GM12878 (cell line): ENCODE measurements at regions not wholly inside any gene's neighbourhood (a gene's known extent, or its start where the extent isn't known, plus 50 kb on each side); places are given as distances from the start of the nearest gene placed in this dataset.

Experiments
- IRF5 ChIP-seq: fragments of 450-650 bp; IDR thresholded peaks from 2 replicates; pipeline ENCODE4 v1.6.1; 2017; ENCODE audit warnings: borderline replicate concordance
- JUNB ChIP-seq: IDR thresholded peaks from 2 replicates; pipeline ENCODE4 v1.6.1; 2016; ENCODE audit warnings: antibody characterized with exemption, mild to moderate bottlenecking
- POLR2AphosphoS2 ChIP-seq: IDR thresholded peaks from 2 replicates; pipeline ENCODE4 v1.6.1; 2011; ENCODE audit warnings: low read depth, mild to moderate bottlenecking, low read length, improper control_type of control experiment, moderate library complexity
- TARDBP ChIP-seq: IDR thresholded peaks from 2 replicates; pipeline ENCODE4 v1.6.1; 2016; ENCODE audit warnings: borderline replicate concordance

GRCh38 chr14:25753130-25753529 is 703.2 kb upstream of the STXBP6 start:
- TF ChIP-seq TARDBP (no peak), IRF5 (no peak), JUNB (no peak), POLR2AphosphoS2 (no peak)
